Mesothelial cell of epicardium (in vitro differentiated cells): ENCODE measurements at regions not wholly inside any gene's neighbourhood (a gene's known extent, or its start where the extent isn't known, plus 50 kb on each side); places are given as distances from the start of the nearest gene placed in this dataset.

Source experiments
- DNase-seq, 2 experiments: peaks; one replicate each; pipeline ENCODE4 v3.0.0; 2021; ENCODE audit warnings: low spot score in 2 of 2; ENCODE audit not compliant: unreplicated experiment in 2 of 2
- H3K27ac Mint-ChIP-seq: 2 replicates; pipeline ENCODE4 v1.8.0; 2021; ENCODE audit warnings: mixed read lengths
- H3K27me3 Mint-ChIP-seq: 2 replicates; pipeline ENCODE4 v1.8.0; 2021; ENCODE audit warnings: low read depth, mixed read lengths
- H3K36me3 Mint-ChIP-seq: 2 replicates; pipeline ENCODE4 v1.8.0; 2021; ENCODE audit warnings: mixed read lengths
- H3K4me1 Mint-ChIP-seq: 2 replicates; pipeline ENCODE4 v1.8.0; 2021; ENCODE audit warnings: mixed read lengths
- H3K4me3 Mint-ChIP-seq: 2 replicates; pipeline ENCODE4 v1.8.0; 2021; ENCODE audit warnings: mild to moderate bottlenecking, moderate library complexity, mixed read lengths
- H3K9me3 Mint-ChIP-seq: 2 replicates; pipeline ENCODE4 v1.8.0; 2021; ENCODE audit warnings: mixed read lengths
- CTCF ChIP-seq: fragments of 200-600 bp; sonication (generic); IDR thresholded peaks from one replicate; pipeline ENCODE4 v1.5.0; 2021; ENCODE audit warnings: antibody characterized with exemption; ENCODE audit not compliant: unreplicated experiment

- DNase-seq: no peak
- Mint-ChIP-seq H3K9me3 (no peaks in the 10 kb centered on the region), H3K4me3 (no peak overlapping the region), H3K27ac (no peak overlapping the region), H3K4me1 (no peaks in the 10 kb centered on the region), H3K27me3 (no peaks in the 10 kb centered on the region), H3K36me3 (no peaks in the 10 kb centered on the region)
- no peak for TF ChIP-seq CTCF
Observed at GRCh38 chr11:106410902-106411301, 333.4 kb downstream of the AASDHPPT start.

GRCh38 chr11:106413222-106413621 lies 335.8 kb downstream of the AASDHPPT start:
- Mint-ChIP-seq H3K27ac (no peak overlapping the region), H3K36me3 (no peaks in the 10 kb centered on the region), H3K27me3 (no peaks in the 10 kb centered on the region), H3K4me1 (no peaks in the 10 kb centered on the region), H3K9me3 (no peaks in the 10 kb centered on the region), H3K4me3 (no peak overlapping the region)
- no peak for DNase-seq
- TF ChIP-seq CTCF: no peak

GRCh38 chr11:106415510-106415909 lies 338.0 kb downstream of the AASDHPPT start:
- H3K27ac Mint-ChIP-seq: no peak overlapping the region
- H3K36me3 Mint-ChIP-seq: no peaks in the 10 kb centered on the region
- no peak for TF ChIP-seq CTCF

GRCh38 chr11:106418791-106419190 lies 341.3 kb downstream of the AASDHPPT start:
- no peaks in the 10 kb centered on the region for H3K27me3 Mint-ChIP-seq
- no peaks in the 10 kb centered on the region for H3K9me3 Mint-ChIP-seq
- H3K27ac Mint-ChIP-seq: no peak overlapping the region
- H3K4me3 Mint-ChIP-seq: no peak overlapping the region
- no peaks in the 10 kb centered on the region for H3K4me1 Mint-ChIP-seq
- no peak for DNase-seq
- TF ChIP-seq CTCF: no peak
- no peaks in the 10 kb centered on the region for H3K36me3 Mint-ChIP-seq

More at GRCh38 chr11:106415510-106415909, 338.0 kb downstream of the AASDHPPT start:
- Mint-ChIP-seq H3K27me3 (no peaks in the 10 kb centered on the region), H3K4me1 (no peaks in the 10 kb centered on the region), H3K9me3 (no peaks in the 10 kb centered on the region), H3K4me3 (no peak overlapping the region)
- no peak for DNase-seq

GRCh38 chr11:106420048-106420665 lies 342.7 kb downstream of the AASDHPPT start:
- H3K9me3 Mint-ChIP-seq: no peaks in the 10 kb centered on the region
- no peak overlapping the region for H3K27ac Mint-ChIP-seq
- H3K4me3 Mint-ChIP-seq: no peak overlapping the region
- DNase-seq: no peak
- peaks cover 7% of the 10 kb centered on the region for H3K4me1 Mint-ChIP-seq
- TF ChIP-seq CTCF: no peak
- no peaks in the 10 kb centered on the region for H3K36me3 Mint-ChIP-seq
- no peaks in the 10 kb centered on the region for H3K27me3 Mint-ChIP-seq

GRCh38 chr11:106420686-106421085 lies 343.2 kb downstream of the AASDHPPT start:
- no peaks in the 10 kb centered on the region for H3K36me3 Mint-ChIP-seq
- no peaks in the 10 kb centered on the region for H3K9me3 Mint-ChIP-seq
- no peaks in the 10 kb centered on the region for H3K27me3 Mint-ChIP-seq
- no peak overlapping the region for H3K27ac Mint-ChIP-seq
- no peak for DNase-seq
- H3K4me1 Mint-ChIP-seq: peaks cover 7% of the 10 kb centered on the region
- no peak overlapping the region for H3K4me3 Mint-ChIP-seq
- no peak for TF ChIP-seq CTCF
